ENCODE measurements at regions not wholly inside any gene's neighbourhood (a gene's known extent, or its start where the extent isn't known, plus 50 kb on each side); places are given as distances from the start of the nearest gene placed in this dataset.
"Not testable (repeated sequence)": the region's sequence is repeated elsewhere in the genome, so short reads cannot be mapped to it uniquely, and the experiment has no call there.

DNA sequence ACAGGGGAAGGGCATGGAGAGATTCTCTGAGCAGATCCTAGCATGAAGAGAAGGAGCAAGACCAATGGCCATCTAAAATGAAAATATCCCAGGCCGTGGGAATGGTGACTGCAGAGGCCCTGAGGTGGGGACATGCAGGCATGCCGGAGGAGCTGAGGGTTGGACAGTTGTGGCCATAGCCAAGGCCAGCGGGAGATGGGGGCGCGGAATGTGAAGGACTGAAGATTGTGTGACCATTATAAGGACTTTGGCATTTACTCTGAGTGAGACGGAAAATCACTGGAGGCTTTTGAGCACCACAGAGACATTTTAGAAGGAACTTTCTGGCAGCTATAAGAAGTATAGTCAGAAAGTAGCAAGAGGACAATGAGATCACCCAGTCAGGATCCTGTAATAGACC, 341.1 kb downstream of the SFMBT2 start:
- no peak for DNase-seq (ENCODE audit: low spot score)

DNA sequence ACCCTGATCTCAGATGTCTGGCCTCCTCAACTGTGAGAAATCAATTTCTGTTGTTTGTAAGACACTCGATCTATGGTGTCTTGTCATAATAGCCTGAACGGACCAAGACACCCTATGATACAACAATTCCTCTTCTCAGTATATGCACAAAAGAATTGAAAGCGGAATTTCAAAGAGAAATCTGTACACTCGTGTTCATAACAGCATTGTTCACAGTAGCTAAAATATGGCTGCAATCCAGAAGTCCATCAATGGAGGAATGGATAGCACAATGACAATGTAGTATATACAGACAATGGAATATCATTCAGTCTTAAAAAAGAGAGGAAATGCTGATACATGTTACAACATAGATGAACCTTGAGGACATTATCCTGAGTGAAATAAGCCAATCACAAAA, 354.6 kb downstream of the SFMBT2 start:
- DNase-seq (ENCODE audit: low spot score), result no peak

DNA sequence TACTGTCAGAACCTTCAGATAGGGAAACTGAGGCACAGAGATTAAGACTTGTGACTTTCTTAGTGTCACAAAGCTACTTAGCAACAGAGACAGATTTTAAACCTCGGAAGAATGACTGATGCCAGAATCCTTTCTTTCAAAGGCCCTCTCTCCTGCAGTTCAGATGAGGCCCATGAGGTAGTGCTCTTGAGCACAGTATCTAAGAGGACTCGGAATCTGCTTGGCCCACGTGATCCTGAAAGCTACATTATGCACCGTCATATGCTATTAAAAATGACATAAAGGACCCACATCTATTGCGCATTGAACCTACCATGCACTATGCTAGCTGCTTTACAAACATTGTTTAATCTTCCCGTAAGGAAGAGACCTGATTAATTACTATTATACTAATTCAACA, 355.9 kb downstream of the SFMBT2 start:
- no peak for DNase-seq (ENCODE audit: low spot score)

DNA sequence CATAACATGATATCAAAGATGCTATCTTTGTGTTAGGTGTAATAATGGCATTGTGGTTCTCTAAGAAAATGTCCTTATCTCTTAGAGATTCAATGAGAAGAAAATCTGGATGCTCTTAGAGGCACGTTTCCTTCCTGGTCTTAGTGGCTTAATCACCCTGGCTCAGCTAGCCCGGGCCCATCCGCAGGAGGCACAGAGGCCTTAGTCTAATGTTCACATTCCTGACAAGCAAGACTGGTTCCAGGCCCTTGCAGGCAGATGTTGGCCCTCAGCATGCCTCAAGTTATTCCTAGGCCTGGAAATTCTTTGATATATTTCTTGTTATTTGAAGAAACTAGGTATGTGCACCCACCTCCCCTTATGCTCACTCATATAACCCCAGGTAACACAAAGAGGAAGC, 357.6 kb downstream of the SFMBT2 start:
- DNase-seq (ENCODE audit: low spot score), result no peak

DNA sequence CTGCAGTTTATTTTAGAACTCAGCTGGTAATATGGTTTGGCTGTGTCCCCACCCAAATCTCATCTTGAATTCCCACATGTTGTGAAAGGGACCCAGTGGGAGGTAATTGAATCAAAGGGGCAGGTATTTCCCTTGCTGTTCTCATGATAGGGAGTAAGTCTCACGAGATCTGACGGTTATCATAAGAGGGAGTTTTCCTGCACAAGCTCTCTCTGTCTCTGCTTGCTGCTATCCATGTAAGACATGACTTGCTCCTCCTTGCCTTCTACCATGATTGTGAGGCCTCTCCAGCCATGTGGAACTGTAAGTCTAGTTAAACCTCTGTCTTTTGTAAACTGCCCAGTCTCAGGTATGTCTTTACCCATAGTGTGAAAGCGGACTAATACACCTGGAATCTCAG, 360.8 kb downstream of the SFMBT2 start:
- not testable (repeated sequence) for DNase-seq (ENCODE audit: low spot score)

DNA sequence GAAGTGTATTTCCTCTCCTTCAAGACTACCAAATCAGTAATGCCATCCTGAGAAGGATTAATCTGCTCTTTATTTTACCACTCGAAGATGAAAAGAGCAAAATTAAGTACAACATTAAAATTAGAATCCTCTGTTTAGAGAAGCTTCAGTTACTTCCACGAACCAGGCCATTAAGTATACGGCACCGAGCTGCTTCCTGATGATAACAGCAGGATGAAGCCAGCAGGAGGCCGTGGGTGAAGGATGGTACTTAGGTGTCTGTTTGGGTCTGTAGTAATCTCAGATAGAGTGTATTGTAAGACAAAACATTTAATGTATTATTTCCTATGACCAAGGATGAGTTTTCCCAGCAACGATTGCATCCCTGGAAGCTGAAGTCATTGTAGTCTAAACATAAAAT, 362.8 kb downstream of the SFMBT2 start:
- no peak for DNase-seq (ENCODE audit: low spot score)

DNA sequence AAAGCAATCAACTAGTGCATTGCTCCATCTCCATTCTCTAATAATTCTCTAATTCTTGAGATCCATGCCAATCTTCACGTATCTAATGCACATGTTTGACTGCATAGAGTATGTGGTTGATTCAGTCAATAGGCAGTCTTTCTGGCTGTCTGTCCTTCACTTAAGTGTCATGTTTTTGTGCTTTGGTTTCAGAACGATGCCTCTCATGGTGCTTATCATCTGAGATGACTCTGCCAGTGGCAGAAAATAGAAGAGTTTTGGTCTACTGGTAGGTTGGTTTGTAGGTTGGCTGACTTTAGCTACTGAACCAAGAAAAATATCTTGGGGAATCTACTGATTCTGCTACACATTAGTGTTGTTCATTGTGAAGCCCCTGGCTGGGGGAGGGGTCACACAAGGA, 364.2 kb downstream of the SFMBT2 start:
- no peak for DNase-seq (ENCODE audit: low spot score)

DNA sequence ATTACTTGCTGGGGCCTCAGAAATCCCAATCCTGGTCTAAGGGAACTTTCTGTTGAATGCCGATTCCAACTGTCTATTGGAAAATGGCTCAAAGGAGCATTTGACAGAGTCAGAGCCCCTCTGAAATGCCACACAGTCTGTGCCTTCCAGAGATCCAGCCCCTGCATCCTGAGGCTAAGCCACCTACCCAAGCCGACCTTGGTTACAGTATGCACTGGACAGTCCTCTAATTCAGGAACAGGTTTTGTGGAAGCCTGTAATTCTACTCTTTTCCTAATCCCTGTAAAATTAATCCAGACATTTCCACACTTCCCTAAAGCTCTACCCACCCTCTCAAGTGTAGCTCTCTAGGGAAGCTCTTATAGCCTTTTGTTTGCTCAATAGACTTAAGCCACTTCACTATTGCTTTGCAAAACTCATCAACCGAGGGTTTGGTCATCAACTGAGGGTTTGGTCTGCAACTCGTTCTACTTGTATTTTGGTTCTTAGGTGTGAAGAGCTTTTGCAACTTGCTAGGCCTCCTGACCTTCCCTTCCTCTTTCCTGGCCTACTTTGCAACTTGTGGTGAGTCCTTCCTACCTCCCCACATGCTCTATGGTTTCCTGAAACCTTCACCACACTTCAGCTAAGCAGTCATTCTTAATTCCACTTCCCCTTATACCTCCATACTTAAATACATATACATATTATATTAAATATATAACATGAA, 364.8 kb downstream of the SFMBT2 start:
- DNase-seq (ENCODE audit: low spot score), result no peak

DNA sequence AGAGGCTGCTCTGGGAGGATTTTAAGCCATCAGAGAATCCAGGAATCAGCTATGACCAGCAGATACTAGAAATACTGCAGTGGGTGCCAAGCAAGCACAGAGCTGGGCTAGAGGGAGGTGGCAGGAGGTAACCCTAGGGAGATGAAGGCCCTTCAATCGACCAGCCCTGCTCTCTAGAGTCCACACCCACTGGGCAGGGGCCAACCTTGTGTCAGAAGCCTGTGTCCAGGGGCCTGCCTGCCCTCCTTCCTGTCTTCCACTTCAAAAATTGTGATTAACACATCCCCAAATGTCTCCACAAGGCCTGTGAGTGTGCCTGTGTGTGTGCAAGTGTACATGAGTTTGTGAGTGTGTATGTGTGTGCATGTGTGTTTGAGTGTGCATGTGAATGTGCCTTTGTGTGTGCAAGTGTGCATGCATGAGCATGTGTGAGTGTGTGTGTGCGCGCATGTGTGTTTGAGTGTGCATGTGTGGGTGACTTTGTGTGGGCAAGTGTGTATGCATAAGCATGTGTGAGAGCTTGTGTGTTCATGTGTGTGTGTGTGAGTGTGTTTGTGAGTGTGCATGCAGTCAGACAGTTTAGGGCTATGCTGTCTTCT, 367.7 kb downstream of the SFMBT2 start:
- DNase-seq (ENCODE audit: low spot score), result no peak

DNA sequence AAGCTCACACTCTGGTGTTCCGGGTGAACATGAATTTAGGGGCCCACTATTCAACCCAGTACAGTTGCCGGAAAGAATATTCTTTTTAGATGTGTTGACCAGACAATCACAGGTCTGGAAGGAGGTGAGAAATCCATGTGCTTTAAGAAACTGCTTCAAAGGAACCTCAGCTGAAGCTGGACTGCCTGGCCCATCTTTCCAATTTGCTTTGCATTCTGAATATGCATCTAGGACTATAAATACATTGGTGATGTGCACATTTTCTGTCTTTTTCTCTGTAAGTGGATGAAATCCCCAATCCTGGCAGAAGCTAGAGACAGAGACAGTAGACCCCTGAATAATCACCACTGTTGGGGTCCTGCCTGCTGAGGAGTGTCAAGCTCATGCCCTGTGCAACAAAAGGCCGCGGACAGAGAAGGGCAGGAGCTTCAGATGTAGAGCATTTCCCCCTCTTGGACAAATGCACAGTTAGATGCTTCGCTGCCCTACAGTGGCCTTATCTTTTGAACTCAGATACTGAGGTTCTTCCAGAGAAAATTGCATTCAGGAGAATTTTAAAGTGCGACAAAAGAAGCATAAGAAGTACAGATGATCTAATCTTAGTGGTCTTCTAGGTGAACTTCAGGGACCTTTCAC, 368.3 kb downstream of the SFMBT2 start:
- DNase-seq (ENCODE audit: low spot score), result no peak

DNA sequence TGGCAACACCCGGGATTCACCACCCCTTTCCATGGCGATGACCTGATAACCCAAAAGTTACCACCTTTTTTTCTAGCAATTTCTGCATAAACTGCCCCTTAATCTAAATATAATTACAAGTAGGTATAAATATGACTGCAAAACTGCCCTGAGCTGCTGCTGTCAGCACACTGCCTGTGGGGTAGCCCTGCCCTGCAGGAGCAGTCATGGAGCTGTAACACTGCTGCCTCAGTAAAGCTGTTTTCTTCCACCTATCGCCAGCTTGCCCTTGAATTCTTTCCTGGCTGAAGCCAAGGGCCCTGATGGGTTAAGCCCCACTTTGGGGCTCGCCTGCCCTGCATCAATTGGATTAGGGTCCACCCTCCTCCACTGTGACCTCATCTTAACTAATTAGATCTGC, 368.8 kb downstream of the SFMBT2 start:
- no peak for DNase-seq (ENCODE audit: low spot score)

DNA sequence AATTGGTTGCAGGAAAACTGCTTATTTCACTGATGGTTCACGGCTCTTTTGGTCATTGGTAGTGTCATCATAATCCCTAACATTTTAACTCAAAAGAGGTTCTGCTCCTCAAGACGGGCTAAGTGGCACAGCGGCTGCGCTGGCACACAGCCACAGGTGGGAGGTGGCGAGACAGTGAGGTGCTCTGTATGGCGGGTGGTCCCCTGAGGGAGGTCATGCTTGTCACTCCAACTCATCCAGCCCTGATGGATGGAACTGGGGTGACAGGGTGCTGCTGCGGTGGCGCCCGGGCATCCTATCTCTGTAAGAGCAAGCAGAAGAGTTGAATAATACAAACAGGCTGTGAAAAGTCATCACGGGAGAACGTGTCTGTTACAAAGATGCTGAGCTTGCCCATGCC, 370.2 kb downstream of the SFMBT2 start:
- DNase-seq (ENCODE audit: low spot score), result no peak

DNA sequence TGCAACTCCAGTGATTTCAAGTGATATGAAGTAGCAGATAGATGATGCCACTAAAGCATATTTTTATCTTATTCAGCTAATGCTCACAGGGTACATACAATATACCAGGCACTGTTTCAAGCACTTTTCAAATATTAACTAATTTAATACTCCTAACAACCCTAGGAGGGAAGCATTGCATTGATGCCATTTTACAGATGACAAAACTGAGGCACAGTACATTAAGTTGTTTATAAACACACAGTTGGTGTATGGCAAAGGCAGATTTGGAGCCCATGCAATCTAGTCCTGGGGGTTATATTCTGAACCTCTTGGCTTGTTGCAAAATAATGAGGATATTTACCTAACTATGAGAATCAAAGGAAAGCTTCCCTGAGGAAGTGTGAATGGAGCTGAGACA, 371.0 kb downstream of the SFMBT2 start:
- no peak for DNase-seq (ENCODE audit: low spot score)

DNA sequence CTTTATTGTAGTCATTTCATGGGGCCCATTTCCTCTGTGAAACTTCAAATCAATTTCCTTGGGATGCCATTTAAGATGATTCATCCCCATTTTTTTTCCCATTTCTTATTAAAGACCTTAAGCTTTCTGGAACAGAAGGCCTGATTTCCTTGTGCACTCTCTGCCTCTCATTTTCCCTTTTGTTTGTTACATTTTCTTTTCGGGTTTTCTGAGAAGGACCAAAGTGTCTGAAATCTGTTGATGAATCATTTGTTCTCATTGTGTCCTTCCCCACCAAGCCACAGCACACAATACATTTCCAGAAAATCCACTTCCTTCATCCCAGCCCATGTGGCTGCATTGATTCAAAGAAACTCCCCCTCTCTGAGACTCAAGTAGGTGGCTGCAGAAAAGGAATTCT, 372.4 kb downstream of the SFMBT2 start:
- DNase-seq (ENCODE audit: low spot score), result no peak

DNA sequence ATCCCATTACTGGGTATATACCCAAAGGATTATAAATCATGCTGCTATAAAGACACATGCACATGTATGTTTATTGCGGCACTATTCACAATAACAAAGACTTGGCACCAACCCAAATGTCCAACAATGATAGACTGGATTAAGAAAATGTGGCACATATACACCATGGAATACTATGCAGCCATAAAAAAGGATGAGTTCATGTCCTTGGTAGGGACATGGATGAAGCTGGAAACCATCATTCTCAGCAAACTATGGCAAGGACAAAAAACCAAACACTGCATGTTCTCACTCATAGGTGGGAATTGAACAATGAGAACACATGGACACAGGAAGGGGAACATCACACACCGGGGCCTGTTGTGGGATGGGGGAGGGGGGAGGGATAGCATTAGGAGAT, 373.4 kb downstream of the SFMBT2 start:
- not testable (repeated sequence) for DNase-seq (ENCODE audit: low spot score)

DNA sequence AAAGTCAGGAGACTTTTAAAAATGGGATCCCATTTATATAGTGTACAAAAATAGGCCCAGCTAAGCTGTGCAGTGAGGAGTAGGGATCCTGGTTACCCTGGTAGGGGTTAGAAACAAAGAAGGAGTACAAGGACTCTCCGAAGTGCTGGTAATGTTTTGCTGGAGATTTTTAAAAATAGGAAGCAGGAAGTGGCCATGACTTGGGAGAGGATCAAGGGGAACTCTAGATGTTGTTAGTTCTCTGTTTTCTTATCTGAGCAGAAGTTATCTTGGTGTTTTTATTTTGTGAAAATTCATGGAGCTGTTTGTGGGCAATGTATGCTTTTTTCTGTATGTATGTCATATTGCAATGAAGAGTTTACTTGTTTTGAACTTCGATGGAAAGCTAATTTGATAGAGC, 373.9 kb downstream of the SFMBT2 start:
- no peak for DNase-seq (ENCODE audit: low spot score)

DNA sequence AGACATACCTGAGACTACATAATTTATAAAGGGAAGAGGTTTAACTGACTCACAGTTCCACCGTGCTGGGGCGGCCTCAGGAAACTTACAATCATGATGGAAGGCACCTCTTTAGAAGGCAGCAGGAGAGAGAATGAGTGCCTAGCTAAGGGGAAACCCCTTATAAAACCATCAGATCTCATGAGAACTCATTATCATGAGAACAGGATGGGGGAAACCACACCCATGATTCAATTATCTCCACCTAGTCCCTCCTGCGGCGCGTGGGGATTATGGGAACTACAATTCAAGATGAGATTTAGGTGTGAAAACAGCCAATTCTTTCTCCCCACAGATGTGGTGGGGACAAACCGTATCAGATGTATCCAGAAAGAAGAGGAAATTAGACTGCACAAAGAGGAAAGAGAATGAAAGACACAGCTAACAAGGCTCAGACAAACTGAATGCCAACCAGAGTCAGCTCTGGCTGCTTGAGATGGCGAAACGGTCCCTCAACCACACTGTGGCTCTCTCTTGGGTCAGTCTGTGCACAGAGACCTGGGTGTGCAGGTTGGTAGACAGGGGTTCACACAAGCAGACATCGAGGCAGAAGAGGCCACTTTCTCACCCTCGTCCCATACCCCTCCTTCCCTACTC, 375.6 kb downstream of the SFMBT2 start:
- no peak for DNase-seq (ENCODE audit: low spot score)

DNA sequence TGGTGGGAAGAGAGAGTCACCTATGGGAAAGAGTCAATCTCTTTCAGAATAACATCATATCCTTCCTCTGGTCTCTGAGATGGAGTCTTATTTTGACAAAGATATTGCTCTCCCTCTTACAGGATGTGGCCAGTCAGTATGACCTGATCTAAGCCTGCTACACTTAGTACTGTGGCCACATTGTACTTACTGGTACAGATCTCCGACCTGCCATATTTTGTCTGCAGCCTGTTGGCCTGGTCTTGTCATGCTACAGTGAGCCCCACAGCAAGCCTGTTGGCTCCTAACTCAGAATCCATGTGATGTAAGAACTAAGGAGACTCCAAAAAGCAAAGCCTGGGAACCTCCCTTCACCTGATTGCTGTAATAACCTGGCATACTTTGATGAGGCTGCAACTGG, 377.8 kb downstream of the SFMBT2 start:
- no peak for DNase-seq (ENCODE audit: low spot score)

DNA sequence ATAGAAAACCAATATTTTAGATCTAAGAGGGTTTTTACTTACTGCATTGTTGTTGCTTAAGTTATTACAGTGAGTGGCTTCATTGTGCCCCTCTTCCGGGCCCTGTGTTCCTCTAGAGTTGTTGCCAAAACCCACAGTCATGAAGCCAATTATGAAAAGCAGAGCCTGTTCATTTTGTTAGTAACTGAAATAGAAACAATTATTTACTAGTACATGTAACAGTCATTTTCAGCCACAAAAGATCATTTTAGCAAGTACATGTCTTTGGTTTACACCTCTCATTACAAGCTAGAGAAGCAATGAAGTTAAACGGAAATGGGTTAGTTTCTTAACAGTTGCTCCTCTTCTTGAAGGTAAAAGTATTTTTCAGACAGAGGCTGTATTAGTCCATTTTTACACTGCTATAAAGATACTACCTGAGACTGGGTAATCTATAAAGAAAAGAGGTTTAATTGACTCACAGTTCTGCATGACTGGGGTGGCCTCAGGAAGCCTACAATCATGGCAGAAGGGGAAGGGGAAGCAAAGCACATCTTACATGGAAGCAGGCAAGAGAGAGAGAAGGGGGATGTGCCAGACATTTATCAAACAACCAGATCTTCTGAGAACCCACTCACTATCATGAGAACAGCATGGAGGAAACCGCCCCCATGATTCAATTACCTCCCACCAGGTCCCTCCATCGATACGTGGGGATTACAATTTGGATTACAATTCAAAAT, 380.5 kb downstream of the SFMBT2 start:
- no peak for DNase-seq (ENCODE audit: low spot score)

DNA sequence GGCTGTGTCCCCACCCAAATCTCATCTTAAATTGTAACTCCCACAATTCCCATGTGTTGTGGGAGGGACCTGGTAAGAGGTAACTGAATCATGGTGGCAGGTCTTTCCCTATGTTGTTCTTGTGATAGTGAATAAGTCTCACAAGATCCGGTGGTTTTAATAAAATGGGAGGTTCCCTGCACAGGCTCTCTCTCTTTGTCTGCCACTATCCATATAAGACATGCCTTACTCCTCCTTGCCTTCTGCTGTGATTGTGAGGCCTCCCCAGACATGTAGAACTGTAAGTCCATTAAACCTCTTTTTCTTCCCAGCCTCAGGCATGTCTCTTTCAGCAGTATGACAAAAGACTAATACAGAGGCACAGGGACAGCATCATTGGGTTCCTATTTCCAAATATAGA, 381.2 kb downstream of the SFMBT2 start:
- no peak for DNase-seq (ENCODE audit: low spot score)

DNA sequence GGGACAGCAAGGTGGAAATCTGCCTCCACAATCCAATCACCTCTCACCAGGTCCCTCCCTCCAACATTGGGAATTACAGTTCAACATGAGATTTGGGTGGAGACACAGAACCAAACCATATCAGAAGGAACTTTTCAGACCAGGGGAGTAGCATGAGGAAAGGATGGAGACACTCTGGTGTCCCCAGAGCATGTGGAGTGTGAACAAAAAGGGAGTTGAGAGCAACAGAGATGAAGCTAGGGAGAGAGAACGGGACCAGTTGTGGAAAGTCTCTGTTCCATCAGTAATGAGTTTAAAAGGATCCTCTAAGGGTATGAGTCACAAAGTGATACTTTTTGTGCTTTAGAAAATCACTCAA, 382.0 kb downstream of the SFMBT2 start:
- DNase-seq (ENCODE audit: low spot score), result no peak

DNA sequence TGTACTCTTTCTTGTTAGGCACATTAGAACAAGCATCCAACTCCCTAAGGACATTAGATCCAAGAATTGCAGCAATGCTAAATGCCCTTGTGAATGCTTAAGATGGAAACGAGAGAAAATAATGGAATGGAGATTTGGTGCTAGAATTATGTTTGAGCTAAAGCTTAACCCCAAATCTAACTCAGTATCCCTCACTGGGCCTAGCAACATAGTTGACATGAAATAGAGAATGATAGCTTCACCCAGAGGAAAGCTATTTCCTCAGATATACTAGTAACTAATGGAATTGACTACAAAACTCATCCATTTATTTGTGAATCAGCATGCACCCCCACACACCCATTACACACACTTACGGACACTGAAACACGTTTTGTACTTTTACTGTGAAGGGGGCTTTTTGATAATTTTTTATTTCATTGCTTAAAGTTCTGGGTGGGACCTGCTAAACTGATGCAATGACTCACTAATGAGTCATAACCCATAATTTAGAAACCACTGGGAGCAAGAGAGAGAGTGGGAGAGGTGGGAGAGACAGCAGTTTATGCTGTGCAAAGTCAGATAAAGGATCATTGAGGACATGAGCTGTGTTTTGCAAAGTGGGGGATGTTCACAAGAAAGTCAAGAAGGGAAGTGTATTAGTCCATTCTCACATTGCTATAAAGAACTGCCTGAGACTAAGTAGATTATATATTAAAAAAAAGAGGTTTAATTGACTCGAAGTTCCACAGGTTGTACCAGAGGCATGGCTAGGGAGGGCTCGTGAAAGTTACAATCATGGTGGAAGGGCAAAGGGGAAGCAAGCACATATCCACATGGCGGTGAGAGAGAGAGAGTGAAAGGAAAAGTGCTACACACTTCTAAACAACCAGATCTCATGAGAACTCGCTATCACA, 382.7 kb downstream of the SFMBT2 start:
- DNase-seq (ENCODE audit: low spot score), result no peak
